Activated CD4-positive, alpha-beta memory T cell treated with anti-CD3 and anti-CD28 coated beads for 36 hours (primary cell): ENCODE measurements at regions not wholly inside any gene's neighbourhood (a gene's known extent, or its start where the extent isn't known, plus 50 kb on each side); places are given as distances from the start of the nearest gene placed in this dataset.

Experiments
- CTCF ChIA-PET: fragments of 350-600 bp; sonication (Branson Sonifier 250); formaldehyde crosslinking; loops from one replicate; lab custom pipeline; 2021; ENCODE audit warnings: antibody characterized with exemption, inconsistent platforms; lab: Charles Lee
- POLR2A ChIA-PET: fragments of 350-600 bp; sonication (Branson Sonifier 250); formaldehyde crosslinking; loops from one replicate; lab custom pipeline; 2021; ENCODE audit warnings: antibody characterized with exemption; lab: Charles Lee
- DNase-seq: peaks from one replicate; pipeline ENCODE4 v3.0.0-alpha.2; 2020
- H3K27ac Mint-ChIP-seq: one replicate; pipeline ENCODE4 v1.8.0; 2021; ENCODE audit warnings: mixed read lengths
- H3K27me3 Mint-ChIP-seq: one replicate; pipeline ENCODE4 v1.8.0; 2021; ENCODE audit warnings: mixed read lengths
- H3K36me3 Mint-ChIP-seq: one replicate; pipeline ENCODE4 v1.8.0; 2021; ENCODE audit warnings: mixed read lengths
- H3K4me1 Mint-ChIP-seq: one replicate; pipeline ENCODE4 v1.8.0; 2021; ENCODE audit warnings: low read depth, mixed read lengths
- H3K4me3 Mint-ChIP-seq: one replicate; pipeline ENCODE4 v1.8.0; 2021; ENCODE audit warnings: mild to moderate bottlenecking, mixed read lengths
- H3K9me3 Mint-ChIP-seq: one replicate; pipeline ENCODE4 v1.8.0; 2021; ENCODE audit warnings: mixed read lengths
- intact Hi-C: fragments of 100-400 bp; cut with micrococcal nuclease; formaldehyde crosslinking; loops from one replicate; pipeline ENCODE4 v1.15.1; 2023

DNA sequence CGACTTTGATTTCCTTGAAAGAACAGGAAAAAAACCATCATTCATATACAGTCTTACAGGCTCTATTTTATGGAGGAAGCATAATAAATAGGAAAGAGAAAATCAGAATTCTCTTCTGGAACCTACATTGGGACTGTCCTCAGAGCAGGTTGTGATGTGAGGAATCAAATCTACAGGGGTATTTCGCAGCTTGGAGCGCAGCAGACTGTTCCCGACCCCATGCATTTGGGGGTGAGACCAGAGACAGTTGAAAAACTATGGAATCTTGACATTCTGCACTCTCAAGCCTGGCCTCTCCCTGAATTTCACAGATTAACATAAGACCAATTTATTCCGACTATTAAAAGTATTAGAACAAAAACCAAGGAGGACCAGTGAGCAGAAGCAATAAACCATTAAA, 93.3 kb upstream of the PRSS58 start:
- CTCF ChIA-PET, result interaction anchor here (0.6 to 3.6 kb wide), 5 partner anchors 8 to 143 kb away, joined by 3 to 13 read pairs (median 4); no protein-coding TSS in a partner anchor
- DNase-seq, result no peak
- no peaks in the 10 kb centered on the region for H3K9me3 Mint-ChIP-seq
- no peaks in the 10 kb centered on the region for H3K27me3 Mint-ChIP-seq
- H3K4me1 Mint-ChIP-seq, result peaks cover 35% of the 10 kb centered on the region
- POLR2A ChIA-PET, result interaction anchor here (0.6 to 1.2 kb wide), 2 partner anchors 28 to 457 kb away, joined by 3 read pairs; no protein-coding TSS in a partner anchor
- intact Hi-C loops, result no loop called here
- no peaks in the 10 kb centered on the region for H3K36me3 Mint-ChIP-seq
- peak overlapping the region; percentile 9 for H3K27ac Mint-ChIP-seq
- no peak overlapping the region for H3K4me3 Mint-ChIP-seq

DNA sequence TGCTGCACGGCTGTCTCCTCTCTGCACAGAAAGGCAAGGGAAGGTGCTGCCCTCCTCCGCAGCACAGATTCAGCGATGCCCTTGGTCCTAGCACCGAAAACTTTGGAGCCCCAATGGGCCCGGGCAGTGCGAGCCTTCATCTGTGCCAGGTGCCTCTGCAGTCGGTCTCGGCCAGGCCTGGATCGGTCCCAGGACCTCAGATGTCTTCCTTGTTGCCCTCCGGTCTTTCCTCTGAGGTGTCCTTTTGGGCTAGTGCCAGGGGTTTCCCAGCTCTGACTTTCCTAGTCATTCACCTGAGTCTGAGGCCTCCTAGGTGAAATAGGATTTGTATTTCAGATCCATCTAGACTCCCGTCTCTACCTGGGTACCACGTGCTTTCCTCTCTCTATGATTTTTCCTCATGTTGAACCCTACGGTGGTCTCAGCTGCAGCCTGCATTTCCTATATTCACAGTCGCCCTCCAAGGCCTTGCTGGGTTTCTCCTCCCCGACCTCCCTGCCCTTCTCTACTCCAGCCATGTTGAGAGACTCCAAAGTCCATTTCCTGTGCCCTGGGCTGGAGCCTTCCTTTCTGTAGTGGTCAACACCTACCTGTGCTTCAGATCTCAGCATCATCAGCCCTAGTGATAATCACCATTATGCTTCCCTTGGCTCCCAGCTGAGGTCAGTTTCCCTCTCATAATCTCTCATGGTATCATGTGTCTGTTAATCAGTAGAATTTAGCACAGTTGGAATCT, 92.0 kb upstream of the PRSS58 start:
- CTCF ChIA-PET, result no interaction called here

DNA sequence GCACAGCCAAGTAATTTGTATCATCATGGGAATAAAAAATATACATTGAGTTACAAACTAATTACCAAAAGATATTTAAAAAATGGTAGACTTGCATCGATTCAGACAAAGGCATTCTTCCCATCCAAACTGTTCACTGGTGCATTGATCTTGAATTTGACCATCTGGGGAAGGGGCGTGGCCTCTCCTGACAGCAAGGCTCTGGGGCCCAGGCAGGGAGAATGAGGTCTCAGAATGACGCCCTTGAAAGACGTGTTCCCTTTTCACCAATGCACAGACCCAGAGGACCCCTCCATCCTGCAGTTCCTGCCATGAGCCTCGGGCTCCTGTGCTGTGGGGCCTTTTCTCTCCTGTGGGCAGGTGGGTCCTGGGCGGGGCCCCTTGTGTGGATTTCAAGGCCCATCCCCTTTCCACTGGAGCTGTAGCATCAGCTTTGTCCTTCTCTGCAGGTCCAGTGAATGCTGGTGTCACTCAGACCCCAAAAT, 91.1 kb upstream of the PRSS58 start:
- Mint-ChIP-seq H3K36me3 (no peaks in the 10 kb centered on the region), H3K4me1 (peaks cover 40% of the 10 kb centered on the region)

More for the DNA sequence above, 92.0 kb upstream of the PRSS58 start:
- intact Hi-C loops, result no loop called here
- H3K4me3 Mint-ChIP-seq, result peak overlapping the region; percentile 8
- no peaks in the 10 kb centered on the region for H3K36me3 Mint-ChIP-seq
- no peaks in the 10 kb centered on the region for H3K9me3 Mint-ChIP-seq
- H3K27ac Mint-ChIP-seq, result peak overlapping the region; percentile 18
- no peaks in the 10 kb centered on the region for H3K27me3 Mint-ChIP-seq
- POLR2A ChIA-PET, result no interaction called here
- peaks cover 41% of the 10 kb centered on the region for H3K4me1 Mint-ChIP-seq
- DNase-seq, result no peak

DNA sequence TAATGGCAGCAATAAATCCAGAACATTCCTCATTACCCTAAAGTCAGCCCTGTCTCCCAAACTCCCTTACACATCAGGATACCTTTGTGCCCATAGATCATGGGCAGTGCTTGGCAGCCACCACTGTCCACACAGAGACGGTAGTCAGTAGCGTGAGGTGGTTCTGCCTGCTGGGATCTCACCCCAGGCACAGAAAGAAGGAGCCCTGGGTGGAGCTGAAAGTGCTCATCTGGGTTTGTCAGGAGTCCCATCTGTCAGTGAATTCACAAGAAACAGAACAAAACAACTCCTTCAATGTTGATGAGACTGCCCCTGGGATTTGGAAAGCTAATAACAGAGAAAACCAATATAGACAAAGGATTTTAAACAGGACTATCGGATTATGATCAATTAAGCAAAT, 90.2 kb upstream of the PRSS58 start:
- ChIA-PET POLR2A (no interaction called here), CTCF (interaction anchor here (1.1 to 1.2 kb wide), 2 partner anchors 9 to 25 kb away, joined by 3 read pairs; no protein-coding TSS in a partner anchor)
- intact Hi-C loops, result no loop called here
- H3K36me3 Mint-ChIP-seq, result no peaks in the 10 kb centered on the region
- peaks cover 33% of the 10 kb centered on the region for H3K4me1 Mint-ChIP-seq
- H3K27me3 Mint-ChIP-seq, result no peaks in the 10 kb centered on the region
- H3K27ac Mint-ChIP-seq, result no peak overlapping the region
- H3K9me3 Mint-ChIP-seq, result no peaks in the 10 kb centered on the region
- H3K4me3 Mint-ChIP-seq, result peak overlapping the region; percentile 7
- no peak for DNase-seq

More for the DNA sequence above, 91.1 kb upstream of the PRSS58 start:
- ChIA-PET POLR2A (no interaction called here), CTCF (no interaction called here)
- Mint-ChIP-seq H3K4me3 (no peak overlapping the region), H3K27ac (no peak overlapping the region), H3K9me3 (no peaks in the 10 kb centered on the region), H3K27me3 (no peaks in the 10 kb centered on the region)
- no peak for DNase-seq
- intact Hi-C loops, result no loop called here

DNA sequence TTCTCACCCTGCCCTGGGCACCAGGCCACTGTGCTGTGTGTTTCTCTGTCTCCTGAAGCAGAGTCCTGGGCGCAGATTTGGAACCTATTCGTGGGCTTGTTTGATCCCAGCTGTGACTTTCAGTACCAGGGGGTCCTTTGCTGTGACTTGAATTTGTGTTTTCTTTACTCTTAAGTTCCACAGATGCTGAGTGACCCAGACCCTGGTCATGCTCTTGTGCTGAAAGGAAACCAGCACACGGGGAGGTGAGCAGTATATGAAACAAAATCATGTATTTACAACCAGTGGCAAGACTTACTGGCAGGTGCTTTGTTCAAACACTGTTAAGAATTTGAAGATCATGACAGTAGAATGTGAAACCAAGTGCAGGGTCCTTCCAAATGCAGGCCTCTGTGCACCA, 89.2 kb upstream of the PRSS58 start:
- intact Hi-C loops, result no loop called here
- no peak for DNase-seq
- Mint-ChIP-seq H3K36me3 (no peaks in the 10 kb centered on the region), H3K4me1 (peaks cover 26% of the 10 kb centered on the region), H3K4me3 (peak overlapping the region; percentile 24), H3K9me3 (no peaks in the 10 kb centered on the region), H3K27ac (no peak overlapping the region), H3K27me3 (no peaks in the 10 kb centered on the region)
- ChIA-PET POLR2A (no interaction called here), CTCF (interaction anchor here (1.2 to 1.6 kb wide), 3 partner anchors 9 to 27 kb away, joined by 3 to 4 read pairs (median 3); no protein-coding TSS in a partner anchor)

DNA sequence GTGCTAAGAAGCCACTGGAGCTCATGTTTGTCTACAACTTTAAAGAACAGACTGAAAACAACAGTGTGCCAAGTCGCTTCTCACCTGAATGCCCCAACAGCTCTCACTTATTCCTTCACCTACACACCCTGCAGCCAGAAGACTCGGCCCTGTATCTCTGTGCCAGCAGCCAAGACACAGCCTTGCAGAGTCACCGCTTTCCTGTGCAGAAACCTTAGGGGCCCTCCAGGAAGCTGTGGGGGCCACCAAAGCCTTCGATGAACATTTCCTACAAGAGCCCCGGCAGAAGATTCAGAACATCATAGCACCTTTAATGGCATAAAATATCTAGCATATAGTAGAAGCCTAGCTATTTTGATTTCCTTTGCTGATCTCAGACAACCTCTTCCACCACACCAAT, 88.0 kb upstream of the PRSS58 start:
- H3K27me3 Mint-ChIP-seq, result no peaks in the 10 kb centered on the region
- DNase-seq, result peak; percentile 59
- no peaks in the 10 kb centered on the region for H3K36me3 Mint-ChIP-seq
- H3K4me1 Mint-ChIP-seq, result peaks cover 25% of the 10 kb centered on the region
- H3K4me3 Mint-ChIP-seq, result peak overlapping the region; percentile 39
- peak overlapping the region; percentile 65 for H3K27ac Mint-ChIP-seq
- intact Hi-C loops, result no loop called here
- no peaks in the 10 kb centered on the region for H3K9me3 Mint-ChIP-seq
- CTCF ChIA-PET, result interaction anchor here (0.6 to 1.3 kb wide), 6 partner anchors 9 to 869 kb away, joined by 3 to 4 read pairs (median 3); no protein-coding TSS in a partner anchor
- POLR2A ChIA-PET, result interaction anchor here (1.0 to 1.7 kb wide), 2 partner anchors 452 to 453 kb away, joined by 5 to 6 read pairs; no protein-coding TSS in a partner anchor

DNA sequence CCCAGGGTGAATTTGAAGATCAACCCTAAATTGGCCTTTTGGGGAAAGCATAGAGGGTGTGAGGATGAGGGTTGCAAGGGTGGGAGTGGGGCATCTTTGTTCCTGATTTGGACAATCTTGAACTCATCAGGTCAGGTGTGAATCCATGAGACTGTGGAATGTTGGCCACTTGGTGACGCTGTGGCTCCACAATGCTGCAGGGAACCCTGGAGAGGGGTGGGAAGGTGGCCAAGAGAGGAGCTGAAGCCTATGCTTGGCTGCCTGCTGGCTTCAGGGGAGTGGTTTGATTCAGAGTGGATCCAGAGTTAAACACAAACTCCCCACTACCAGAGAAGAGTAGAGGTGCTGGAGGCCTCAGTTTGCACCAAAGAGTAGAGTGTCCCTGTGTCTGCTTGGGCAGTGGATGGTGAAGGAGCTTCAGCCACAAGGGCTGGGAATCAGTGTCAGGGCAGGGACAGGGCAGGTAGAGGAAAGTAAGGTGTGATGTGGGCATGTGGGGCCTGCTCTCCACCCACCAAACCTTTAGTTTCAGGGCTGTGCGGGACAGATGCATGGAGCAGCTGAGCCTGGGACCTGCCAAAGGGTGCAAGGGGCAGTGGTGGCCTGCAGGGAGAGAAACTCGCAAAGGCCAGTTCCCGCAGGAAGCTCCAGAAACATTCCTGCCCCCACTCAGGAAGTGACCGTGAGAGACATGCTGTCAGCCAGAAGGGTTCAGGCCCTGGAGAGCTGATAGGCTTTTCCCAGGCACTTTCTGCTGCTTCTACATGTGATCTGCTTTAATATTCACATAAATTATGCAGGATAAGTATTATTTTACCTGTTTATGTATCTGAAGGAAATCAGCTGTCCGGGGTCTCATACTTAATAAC, 81.0 kb upstream of the PRSS58 start:
- Mint-ChIP-seq H3K9me3 (no peaks in the 10 kb centered on the region), H3K4me1 (peaks cover 18% of the 10 kb centered on the region), H3K27ac (peak overlapping the region; percentile 23), H3K4me3 (no peak overlapping the region), H3K27me3 (peaks cover 1% of the 10 kb centered on the region), H3K36me3 (no peaks in the 10 kb centered on the region)
- intact Hi-C loops, result loop anchor here (5.0 kb wide), 1 partner anchor 468 kb away; no protein-coding TSS in a partner anchor
- CTCF ChIA-PET, result interaction anchor here (0.8 to 2.2 kb wide), 9 partner anchors 13 to 876 kb away, joined by 3 to 15 read pairs (median 3); no protein-coding TSS in a partner anchor
- DNase-seq, result peak; percentile 56
- POLR2A ChIA-PET, result interaction anchor here (0.9 kb wide), 1 partner anchor 472 kb away, joined by 3 read pairs; no protein-coding TSS in a partner anchor

DNA sequence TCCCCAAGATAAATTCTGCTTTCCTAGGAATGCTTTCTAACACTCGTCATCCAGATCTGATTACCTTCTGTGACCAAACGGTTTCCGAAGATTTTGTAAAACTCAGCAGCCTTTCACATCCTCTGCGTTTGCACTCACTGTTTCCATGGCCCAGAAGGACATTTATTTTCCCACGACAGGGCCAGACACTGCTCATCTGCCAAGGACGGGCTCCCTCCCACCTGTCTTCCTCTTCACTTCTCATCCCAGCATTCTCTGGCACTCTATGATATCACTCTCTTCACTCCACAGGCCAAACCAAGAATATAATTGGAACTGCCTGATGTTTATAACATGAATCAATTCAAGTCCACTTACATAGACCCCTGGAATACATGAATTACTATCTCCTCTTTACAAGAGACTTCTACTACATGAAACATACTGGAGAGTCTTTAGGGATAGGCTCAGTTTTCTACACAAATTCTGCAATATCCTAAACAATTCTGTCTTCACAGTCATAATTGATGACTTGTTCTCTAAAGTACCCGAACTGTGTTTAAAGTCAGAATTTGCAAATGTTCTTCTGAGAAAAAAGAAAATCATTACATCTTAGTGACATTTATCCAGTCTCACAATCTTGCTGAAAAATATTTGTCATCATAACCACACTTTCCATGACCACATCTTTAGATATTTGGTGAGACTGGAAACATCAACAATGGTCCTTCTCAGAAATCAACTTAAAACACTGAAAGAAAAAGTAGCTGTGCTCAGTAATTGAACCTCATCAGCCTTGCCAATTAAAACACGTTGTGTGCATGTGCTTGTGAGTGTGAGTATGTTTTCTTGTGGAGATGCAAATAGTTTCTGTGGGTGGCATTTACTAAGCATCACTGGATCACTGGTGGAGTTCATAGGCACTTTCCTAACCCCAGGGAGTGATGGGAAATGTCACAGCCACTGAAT, 79.5 kb upstream of the PRSS58 start:
- Mint-ChIP-seq H3K4me1 (peaks cover 18% of the 10 kb centered on the region), H3K27me3 (peaks cover 1% of the 10 kb centered on the region), H3K9me3 (no peaks in the 10 kb centered on the region), H3K27ac (peak overlapping the region; percentile 75), H3K4me3 (no peak overlapping the region), H3K36me3 (no peaks in the 10 kb centered on the region)
- ChIA-PET POLR2A (no interaction called here), CTCF (interaction anchor here (0.7 to 2.2 kb wide), 3 partner anchors 10 to 474 kb away, joined by 3 to 15 read pairs (median 3); no protein-coding TSS in a partner anchor)
- no peak for DNase-seq
- intact Hi-C loops, result loop anchor here (2.0 to 5.0 kb wide), 2 partner anchors 15 to 470 kb away; no protein-coding TSS in a partner anchor

DNA sequence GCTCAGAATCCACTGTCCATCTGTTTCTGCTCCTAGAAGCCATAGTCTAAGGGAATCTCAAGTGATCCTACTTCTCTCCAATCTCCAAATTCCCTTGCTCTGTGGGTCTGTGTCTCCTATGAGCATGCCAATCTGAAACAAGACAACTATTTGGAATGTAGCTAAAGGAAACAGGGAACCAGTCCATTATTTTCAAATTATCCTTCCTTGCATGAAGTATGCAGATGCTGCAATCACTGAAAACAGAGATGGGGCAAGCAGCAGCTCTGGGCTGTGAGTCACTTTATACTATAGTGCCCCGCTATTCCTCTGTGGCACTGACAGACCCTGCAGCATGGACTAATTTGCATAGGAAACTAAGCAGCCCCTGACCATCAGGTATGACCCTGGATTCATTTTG, 76.9 kb upstream of the PRSS58 start:
- Mint-ChIP-seq H3K27ac (no peak overlapping the region), H3K9me3 (no peaks in the 10 kb centered on the region), H3K36me3 (no peaks in the 10 kb centered on the region), H3K4me1 (peaks cover 13% of the 10 kb centered on the region), H3K27me3 (peaks cover 7% of the 10 kb centered on the region), H3K4me3 (no peak overlapping the region)
- intact Hi-C loops, result loop anchor here (5.0 kb wide), 1 partner anchor 472 kb away; no protein-coding TSS in a partner anchor
- CTCF ChIA-PET, result interaction anchor here (1.0 to 1.1 kb wide), 2 partner anchors 9 to 14 kb away, joined by 3 to 4 read pairs; no protein-coding TSS in a partner anchor
- POLR2A ChIA-PET, result no interaction called here
- DNase-seq, result no peak

DNA sequence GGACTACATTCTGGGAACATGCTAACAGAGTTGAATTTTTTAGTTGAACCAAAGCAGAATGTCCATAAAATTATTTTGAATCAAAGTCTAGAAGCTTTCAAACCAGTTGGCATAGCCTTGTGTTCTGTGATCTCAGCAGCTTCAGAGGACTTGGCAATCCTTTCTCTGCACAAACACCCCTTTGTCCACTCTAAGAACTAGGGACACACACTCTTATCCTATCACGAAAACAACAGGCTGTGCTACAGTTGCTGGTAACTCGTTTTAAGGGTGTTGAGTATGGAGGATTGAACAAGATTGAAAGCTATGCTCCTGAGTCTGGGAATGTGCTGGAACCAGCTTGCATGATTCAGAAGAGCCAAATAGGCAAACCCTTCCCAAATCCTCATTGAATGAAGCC, 76.4 kb upstream of the PRSS58 start:
- H3K9me3 Mint-ChIP-seq, result no peaks in the 10 kb centered on the region
- H3K36me3 Mint-ChIP-seq, result no peaks in the 10 kb centered on the region
- H3K27me3 Mint-ChIP-seq, result peaks cover 10% of the 10 kb centered on the region
- H3K4me1 Mint-ChIP-seq, result peaks cover 13% of the 10 kb centered on the region
- H3K4me3 Mint-ChIP-seq, result no peak overlapping the region
- peak overlapping the region; percentile 49 for H3K27ac Mint-ChIP-seq
- intact Hi-C loops, result no loop called here
- POLR2A ChIA-PET, result no interaction called here
- CTCF ChIA-PET, result interaction anchor here (1.0 to 1.1 kb wide), 2 partner anchors 10 to 14 kb away, joined by 3 to 4 read pairs; no protein-coding TSS in a partner anchor
- no peak for DNase-seq
